GM12874 (cell line): ENCODE measurements at regions not wholly inside any gene's neighbourhood (a gene's known extent, or its start where the extent isn't known, plus 50 kb on each side); places are given as distances from the start of the nearest gene placed in this dataset.

Experiments
- CTCF ChIP-seq: IDR thresholded peaks from 2 replicates; pipeline ENCODE4 v1.5.1; 2011; ENCODE audit warnings: low read depth, mild to moderate bottlenecking, control low read depth, low read length, moderate library complexity; ENCODE audit not compliant: insufficient read depth

- TF ChIP-seq CTCF: no peak
These were observed 97.9 kb upstream of the FZD8 start for GRCh38 chr10:35739998-35740397.

DNA sequence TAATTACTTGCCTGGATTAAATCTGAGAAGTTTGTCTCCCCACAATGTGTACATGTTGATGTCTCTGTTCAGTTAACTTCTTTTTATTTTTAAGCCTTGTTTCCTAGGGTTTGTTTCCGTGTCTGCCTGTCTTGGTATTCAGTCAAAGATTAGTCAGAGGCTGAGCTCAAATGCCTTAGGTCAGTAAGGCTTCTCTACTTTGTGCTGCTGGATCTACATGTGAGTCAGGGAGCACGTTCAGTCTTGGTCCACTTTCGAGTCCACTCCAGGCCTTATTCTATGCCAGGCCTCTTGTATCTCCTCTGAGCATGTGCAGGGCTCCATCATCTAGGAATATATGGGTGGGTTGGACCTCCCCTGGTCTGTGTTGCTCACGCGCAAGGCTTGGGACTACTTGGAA lies 93.3 kb upstream of the FZD8 start:
- no peak for TF ChIP-seq CTCF

GRCh38 chr10:35731828-35732227 lies 89.7 kb upstream of the FZD8 start:
- no peak for TF ChIP-seq CTCF

DNA sequence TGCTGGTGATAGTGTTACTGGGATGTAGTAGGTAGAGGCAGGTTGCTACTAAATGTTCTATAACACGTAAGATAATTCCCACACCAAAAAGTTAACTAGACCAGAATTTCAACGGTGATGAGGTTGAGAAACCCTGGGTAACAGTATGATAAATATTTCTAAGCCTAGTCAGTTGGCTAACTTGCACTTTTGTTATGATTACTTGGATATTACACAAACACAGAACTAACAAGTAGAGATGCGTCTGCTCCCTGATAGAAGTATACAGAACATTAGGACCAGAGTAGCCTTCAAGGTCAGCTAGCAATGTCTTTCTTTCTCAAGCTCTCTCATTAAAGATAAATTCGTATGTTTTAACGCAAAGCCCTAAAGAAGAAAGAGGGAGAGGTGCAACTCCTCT lies 86.2 kb upstream of the FZD8 start:
- TF ChIP-seq CTCF: no peak

- TF ChIP-seq CTCF: no peak
These were observed 84.8 kb upstream of the FZD8 start for GRCh38 chr10:35726846-35727245.

GRCh38 chr10:35723992-35724391 lies 81.9 kb upstream of the FZD8 start:
- no peak for TF ChIP-seq CTCF

- no peak for TF ChIP-seq CTCF
These were observed 81.0 kb upstream of the FZD8 start for GRCh38 chr10:35723059-35723458.

DNA sequence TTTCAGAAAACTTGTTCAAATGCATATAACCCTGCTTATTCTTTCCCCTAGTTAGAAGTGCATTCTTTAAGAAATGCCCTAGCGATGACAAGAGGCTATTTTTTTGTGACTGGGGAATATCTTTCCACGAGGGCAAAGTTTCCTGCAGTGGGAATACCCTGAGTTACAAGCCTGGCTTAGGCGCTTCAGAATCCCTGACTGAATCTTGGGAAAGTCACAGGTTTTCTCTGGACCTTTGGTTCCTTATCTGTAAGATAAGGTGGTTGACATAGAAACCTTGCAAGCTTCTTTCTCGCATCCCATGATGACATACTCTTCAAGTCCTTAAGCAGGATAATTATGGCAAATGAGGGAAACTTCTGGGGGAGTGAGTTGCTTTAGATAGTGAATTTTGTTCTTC lies 80.5 kb upstream of the FZD8 start:
- TF ChIP-seq CTCF: no peak
